H1 (cell line): ENCODE measurements at regions not wholly inside any gene's neighbourhood (a gene's known extent, or its start where the extent isn't known, plus 50 kb on each side); places are given as distances from the start of the nearest gene placed in this dataset.

ENCODE experiments used
- BCL11A ChIP-seq, 2 experiments: IDR thresholded peaks; one replicate each; pipeline ENCODE4 v1.6.1; 2011; ENCODE audit warnings: low read depth in 2 of 2, low read length in 2 of 2, mild to moderate bottlenecking in 2 of 2
- SP4 ChIP-seq: IDR thresholded peaks from 2 replicates; pipeline ENCODE4 v1.6.1; 2012; ENCODE audit warnings: low read length, inconsistent platforms
- TF ChIP-seq, protein P1 (sequence below): IDR thresholded peaks from 2 replicates; pipeline ENCODE4 v1.6.1; 2011; ENCODE audit warnings: low read depth, mild to moderate bottlenecking, low read length; ENCODE audit not compliant: insufficient read depth
- TF ChIP-seq, protein P2 (sequence below), 3 experiments: IDR thresholded peaks; 1 replicate in 2 of 3; 2 replicates in 1 of 3; pipeline versions ENCODE4 v1.5.1 to v1.6.1; 2011; ENCODE audit warnings: low read length in 3 of 3, mild to moderate bottlenecking in 3 of 3, inconsistent platforms in 2 of 3, low read depth in 1 of 3, moderate library complexity in 1 of 3; ENCODE audit not compliant: insufficient read depth in 1 of 3; ENCODE audit errors: control extremely low read depth in 1 of 3

DNA sequence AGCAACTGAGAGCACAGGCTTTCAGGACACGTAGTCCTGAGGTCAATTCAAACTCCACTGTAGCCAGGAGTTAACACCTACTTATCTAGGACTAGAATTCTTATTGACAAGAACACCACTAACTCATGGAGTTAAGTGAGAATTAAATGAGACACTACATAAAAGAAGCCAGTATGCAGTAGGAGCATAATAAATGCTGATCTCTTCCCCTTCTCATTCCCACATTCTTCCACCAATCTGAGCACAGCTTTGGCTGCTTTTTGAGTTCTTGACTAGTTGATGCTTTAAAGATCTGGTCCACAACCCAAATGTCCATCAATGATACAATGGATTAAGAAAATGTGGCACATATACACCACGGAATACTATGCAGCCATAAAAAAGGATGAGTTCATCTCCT, 55.2 kb downstream of the TTC32 start (continued):
- no peak for TF ChIP-seq BCL11A (IDR thresholded peaks at IDR 0.05; ENCODE audit: low read depth in 2 of 2, low read length in 2 of 2)
- TF ChIP-seq, protein P1, sequence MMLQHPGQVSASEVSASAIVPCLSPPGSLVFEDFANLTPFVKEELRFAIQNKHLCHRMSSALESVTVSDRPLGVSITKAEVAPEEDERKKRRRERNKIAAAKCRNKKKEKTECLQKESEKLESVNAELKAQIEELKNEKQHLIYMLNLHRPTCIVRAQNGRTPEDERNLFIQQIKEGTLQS = no peak
- TF ChIP-seq, protein P2, sequence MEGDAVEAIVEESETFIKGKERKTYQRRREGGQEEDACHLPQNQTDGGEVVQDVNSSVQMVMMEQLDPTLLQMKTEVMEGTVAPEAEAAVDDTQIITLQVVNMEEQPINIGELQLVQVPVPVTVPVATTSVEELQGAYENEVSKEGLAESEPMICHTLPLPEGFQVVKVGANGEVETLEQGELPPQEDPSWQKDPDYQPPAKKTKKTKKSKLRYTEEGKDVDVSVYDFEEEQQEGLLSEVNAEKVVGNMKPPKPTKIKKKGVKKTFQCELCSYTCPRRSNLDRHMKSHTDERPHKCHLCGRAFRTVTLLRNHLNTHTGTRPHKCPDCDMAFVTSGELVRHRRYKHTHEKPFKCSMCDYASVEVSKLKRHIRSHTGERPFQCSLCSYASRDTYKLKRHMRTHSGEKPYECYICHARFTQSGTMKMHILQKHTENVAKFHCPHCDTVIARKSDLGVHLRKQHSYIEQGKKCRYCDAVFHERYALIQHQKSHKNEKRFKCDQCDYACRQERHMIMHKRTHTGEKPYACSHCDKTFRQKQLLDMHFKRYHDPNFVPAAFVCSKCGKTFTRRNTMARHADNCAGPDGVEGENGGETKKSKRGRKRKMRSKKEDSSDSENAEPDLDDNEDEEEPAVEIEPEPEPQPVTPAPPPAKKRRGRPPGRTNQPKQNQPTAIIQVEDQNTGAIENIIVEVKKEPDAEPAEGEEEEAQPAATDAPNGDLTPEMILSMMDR (IDR thresholded peaks at IDR 0.05; ENCODE audit: control extremely low read depth in 1 of 3, insufficient read depth in 1 of 3, low read depth in 1 of 3, low read length in 3 of 3) = no peak
- no peak for TF ChIP-seq SP4
